ENCODE measurements at regions not wholly inside any gene's neighbourhood (a gene's known extent, or its start where the extent isn't known, plus 50 kb on each side); places are given as distances from the start of the nearest gene placed in this dataset.

DNA sequence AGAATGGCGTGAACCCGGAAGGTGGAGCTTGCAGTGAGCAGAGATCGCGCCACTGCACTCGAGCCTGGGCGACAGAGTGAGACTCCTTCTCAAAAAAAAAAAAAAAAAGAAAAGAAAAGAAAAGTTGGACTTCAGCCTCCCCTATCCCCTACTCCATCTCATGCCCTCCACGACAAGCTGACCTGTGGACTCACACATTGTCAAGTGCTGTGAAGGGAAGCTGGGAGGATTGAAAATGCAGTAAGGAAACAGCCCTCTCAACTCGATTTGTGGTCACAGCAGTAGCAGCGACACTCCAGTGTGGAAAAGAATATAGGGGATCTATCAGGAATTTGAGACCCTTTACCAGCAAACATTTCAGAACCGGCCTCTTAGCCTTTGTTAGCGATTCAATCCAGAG, 103.6 kb upstream of the SVIL start:
- no CpG with 5 or more reads among the region's 11 CpGs for WGBS (ENCODE audit: extremely low coverage, insufficient read length, low lambda C conversion rate)
- H2BK5ac ChIP-seq (ENCODE audit: insufficient read length, low read length): no peak overlapping the region
- no peak overlapping the region for H2AK5ac ChIP-seq (ENCODE audit: insufficient read length, low read length)
- H4K5ac ChIP-seq (ENCODE audit: insufficient read length, low read depth, low read length): no peak overlapping the region
- H2BK120ac ChIP-seq (ENCODE audit: low read depth, low read length, poor library complexity, severe bottlenecking): no peak overlapping the region
- H3K36me3 Mint-ChIP-seq (ENCODE audit: insufficient read depth in 1 of 3, low read depth in 3 of 3): peaks cover 0 to 2% (median 0%) of the 10 kb centered on the region in 3 experiments; a peak in 2 of 7 replicates
- no peak overlapping the region for H2BK15ac ChIP-seq (ENCODE audit: low read depth, low read length)
- H3K23me2 ChIP-seq (ENCODE audit: insufficient read length, low read depth, low read length, poor library complexity, severe bottlenecking): peaks cover 12% of the 10 kb centered on the region
- no peak overlapping the region for H2AFZ ChIP-seq (ENCODE audit: low read length)
- H3K9me3 ChIP-seq (ENCODE audit: control insufficient read depth, low read depth, low read length): no peaks in the 10 kb centered on the region
- H3K79me2 ChIP-seq (ENCODE audit: insufficient read depth, low read length): no peaks in the 10 kb centered on the region; the same call in 1 of the 2 replicates
- no peak overlapping the region for H3T11ph ChIP-seq (ENCODE audit: low read length)
- no peak overlapping the region for H3K27ac ChIP-seq (ENCODE audit: insufficient read length, low read depth, low read length)
- H3K4me2 ChIP-seq (ENCODE audit: insufficient read depth, insufficient read length, low read length): no peak overlapping the region
- H2BK20ac ChIP-seq (ENCODE audit: low read depth, low read length, poor library complexity, severe bottlenecking): no peak overlapping the region
- H3K79me1 ChIP-seq (ENCODE audit: insufficient read depth, low read depth, low read length, poor library complexity, severe bottlenecking): no peaks in the 10 kb centered on the region
- peaks cover 13% of the 10 kb centered on the region; the same call in 1 of the 2 replicates for H3K27me3 ChIP-seq (ENCODE audit: insufficient read depth, low read length)
- H3K4ac ChIP-seq (ENCODE audit: low read depth, low read length): no peak overlapping the region
- peaks cover 15 to 19% of the 10 kb centered on the region in 2 experiments for H3K4me1 Mint-ChIP-seq
- no peak overlapping the region for H3K23ac ChIP-seq (ENCODE audit: insufficient read length, low read depth, low read length)
- no peak overlapping the region for H4K91ac ChIP-seq (ENCODE audit: insufficient read length, low read depth, low read length)
- H4K20me1 ChIP-seq (ENCODE audit: control insufficient read depth, insufficient read depth, insufficient read length): no peaks in the 10 kb centered on the region
- no peak overlapping the region for H4K8ac ChIP-seq (replicated peaks; ENCODE audit: insufficient read length, low read depth, low read length)
- H3K4me1 ChIP-seq (ENCODE audit: insufficient read depth, low read length): no peaks in the 10 kb centered on the region
- no peak overlapping the region for H3K18ac ChIP-seq (ENCODE audit: insufficient read length, low read depth, low read length)
- no peak overlapping the region for H3K4me3 Mint-ChIP-seq
- no peak overlapping the region for H3K27ac Mint-ChIP-seq
- TF ChIP-seq, protein P1, sequence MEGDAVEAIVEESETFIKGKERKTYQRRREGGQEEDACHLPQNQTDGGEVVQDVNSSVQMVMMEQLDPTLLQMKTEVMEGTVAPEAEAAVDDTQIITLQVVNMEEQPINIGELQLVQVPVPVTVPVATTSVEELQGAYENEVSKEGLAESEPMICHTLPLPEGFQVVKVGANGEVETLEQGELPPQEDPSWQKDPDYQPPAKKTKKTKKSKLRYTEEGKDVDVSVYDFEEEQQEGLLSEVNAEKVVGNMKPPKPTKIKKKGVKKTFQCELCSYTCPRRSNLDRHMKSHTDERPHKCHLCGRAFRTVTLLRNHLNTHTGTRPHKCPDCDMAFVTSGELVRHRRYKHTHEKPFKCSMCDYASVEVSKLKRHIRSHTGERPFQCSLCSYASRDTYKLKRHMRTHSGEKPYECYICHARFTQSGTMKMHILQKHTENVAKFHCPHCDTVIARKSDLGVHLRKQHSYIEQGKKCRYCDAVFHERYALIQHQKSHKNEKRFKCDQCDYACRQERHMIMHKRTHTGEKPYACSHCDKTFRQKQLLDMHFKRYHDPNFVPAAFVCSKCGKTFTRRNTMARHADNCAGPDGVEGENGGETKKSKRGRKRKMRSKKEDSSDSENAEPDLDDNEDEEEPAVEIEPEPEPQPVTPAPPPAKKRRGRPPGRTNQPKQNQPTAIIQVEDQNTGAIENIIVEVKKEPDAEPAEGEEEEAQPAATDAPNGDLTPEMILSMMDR (conservative IDR thresholded peaks at IDR 0.05): no peak
- H3K56ac ChIP-seq (ENCODE audit: insufficient read length, low read depth, low read length): no peak overlapping the region
- H3K9me3 Mint-ChIP-seq: no peaks in the 10 kb centered on the region
- H3K14ac ChIP-seq (ENCODE audit: insufficient read depth, low read length): no peak overlapping the region
- H2BK12ac ChIP-seq (ENCODE audit: insufficient read length, low read depth, low read length): no peak overlapping the region
- no peak overlapping the region for H3K9ac ChIP-seq (ENCODE audit: extremely low read depth, insufficient read length, low read length)
- no peak for DNase-seq
- peaks cover 41% of the 10 kb centered on the region for H3K27me3 Mint-ChIP-seq (ENCODE audit: low read depth)
